ENCODE measurements at regions not wholly inside any gene's neighbourhood (a gene's known extent, or its start where the extent isn't known, plus 50 kb on each side); places are given as distances from the start of the nearest gene placed in this dataset.

DNA sequence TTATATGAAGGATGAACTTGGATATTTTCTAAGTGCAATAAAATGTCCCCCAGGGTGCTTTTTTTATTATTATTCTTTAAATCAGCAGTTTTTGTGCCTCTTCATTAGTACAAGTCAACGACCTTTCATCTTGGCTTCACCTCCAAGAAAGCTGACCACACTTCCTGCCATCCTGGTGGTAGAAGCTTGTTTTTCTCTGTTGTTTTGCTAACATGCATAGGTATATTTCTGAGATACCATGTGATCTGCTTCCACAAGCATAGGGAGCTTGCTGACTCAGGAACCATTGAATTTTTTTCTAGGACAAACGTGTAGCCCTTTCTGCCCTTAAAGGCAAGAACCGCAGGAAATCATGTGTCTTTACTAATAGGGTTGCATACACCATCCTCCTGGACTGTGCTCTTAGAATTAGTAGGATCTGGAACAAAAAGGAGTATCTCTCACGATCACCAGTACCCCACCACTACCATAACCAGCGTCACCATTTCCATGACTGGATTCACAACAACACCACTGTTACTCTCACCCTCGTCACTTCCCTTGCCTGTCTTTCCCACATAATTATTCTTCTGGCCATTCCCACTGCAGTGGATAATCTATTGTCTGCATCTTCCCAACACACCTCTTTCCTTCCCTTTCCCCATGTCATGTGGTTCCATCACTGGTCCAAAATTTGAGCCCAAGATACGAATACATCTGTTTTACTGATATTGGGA lies 207.1 kb downstream of the MAFB start:
- DNase-seq (no peak), ATAC-seq (no peak)
- H3K9me3 ChIP-seq: no peaks in the 10 kb centered on the region
- no peaks in the 10 kb centered on the region for H3K4me1 ChIP-seq
- 73% methylated on average over 7 of the region's 7 CpGs for WGBS, 2 donors
- H3K27ac ChIP-seq: no peak overlapping the region
- TF ChIP-seq, protein P1, sequence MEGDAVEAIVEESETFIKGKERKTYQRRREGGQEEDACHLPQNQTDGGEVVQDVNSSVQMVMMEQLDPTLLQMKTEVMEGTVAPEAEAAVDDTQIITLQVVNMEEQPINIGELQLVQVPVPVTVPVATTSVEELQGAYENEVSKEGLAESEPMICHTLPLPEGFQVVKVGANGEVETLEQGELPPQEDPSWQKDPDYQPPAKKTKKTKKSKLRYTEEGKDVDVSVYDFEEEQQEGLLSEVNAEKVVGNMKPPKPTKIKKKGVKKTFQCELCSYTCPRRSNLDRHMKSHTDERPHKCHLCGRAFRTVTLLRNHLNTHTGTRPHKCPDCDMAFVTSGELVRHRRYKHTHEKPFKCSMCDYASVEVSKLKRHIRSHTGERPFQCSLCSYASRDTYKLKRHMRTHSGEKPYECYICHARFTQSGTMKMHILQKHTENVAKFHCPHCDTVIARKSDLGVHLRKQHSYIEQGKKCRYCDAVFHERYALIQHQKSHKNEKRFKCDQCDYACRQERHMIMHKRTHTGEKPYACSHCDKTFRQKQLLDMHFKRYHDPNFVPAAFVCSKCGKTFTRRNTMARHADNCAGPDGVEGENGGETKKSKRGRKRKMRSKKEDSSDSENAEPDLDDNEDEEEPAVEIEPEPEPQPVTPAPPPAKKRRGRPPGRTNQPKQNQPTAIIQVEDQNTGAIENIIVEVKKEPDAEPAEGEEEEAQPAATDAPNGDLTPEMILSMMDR (IDR thresholded peaks at IDR 0.05): no peak
- no peak for TF ChIP-seq POLR2A (IDR thresholded peaks at IDR 0.05)
- H3K4me3 ChIP-seq: no peak overlapping the region
- intact Hi-C loops (cut with DNase I): no loop called here
- H3K36me3 ChIP-seq (replicated peaks in 1 of 2; ENCODE audit: insufficient read depth in 1 of 2, low read depth in 2 of 2): no peaks in the 10 kb centered on the region
- H3K27me3 ChIP-seq: no peaks in the 10 kb centered on the region

DNA sequence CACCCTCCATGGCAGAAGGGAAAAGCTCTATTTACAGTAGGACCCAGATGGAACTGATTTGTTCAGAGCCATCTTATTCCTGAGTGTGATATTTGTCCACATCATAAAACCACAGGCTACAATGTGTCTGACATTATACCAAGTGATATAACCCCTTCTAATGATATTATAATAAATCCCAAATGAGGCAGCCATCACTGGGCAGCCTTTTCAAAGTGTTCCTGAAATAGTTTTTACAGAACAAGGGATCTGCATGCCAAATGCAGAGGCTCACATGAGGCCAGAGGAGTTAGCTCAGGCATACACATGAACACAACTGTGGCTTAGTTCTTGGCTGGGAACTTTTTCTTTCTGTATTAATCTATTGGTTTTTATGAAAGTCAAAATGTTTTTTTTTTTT lies 207.7 kb downstream of the MAFB start:
- no peak overlapping the region for H3K27ac ChIP-seq
- intact Hi-C loops (cut with DNase I): no loop called here
- DNase-seq: no peak
- no peaks in the 10 kb centered on the region for H3K27me3 ChIP-seq
- H3K4me1 ChIP-seq: no peaks in the 10 kb centered on the region
- H3K36me3 ChIP-seq (replicated peaks in 1 of 2; ENCODE audit: insufficient read depth in 1 of 2, low read depth in 2 of 2): no peaks in the 10 kb centered on the region
- H3K9me3 ChIP-seq: no peaks in the 10 kb centered on the region
- no peak overlapping the region for H3K4me3 ChIP-seq
- ATAC-seq: no peak
- TF ChIP-seq, protein P1 (IDR thresholded peaks at IDR 0.05): no peak
- TF ChIP-seq POLR2A (IDR thresholded peaks at IDR 0.05): no peak

DNA sequence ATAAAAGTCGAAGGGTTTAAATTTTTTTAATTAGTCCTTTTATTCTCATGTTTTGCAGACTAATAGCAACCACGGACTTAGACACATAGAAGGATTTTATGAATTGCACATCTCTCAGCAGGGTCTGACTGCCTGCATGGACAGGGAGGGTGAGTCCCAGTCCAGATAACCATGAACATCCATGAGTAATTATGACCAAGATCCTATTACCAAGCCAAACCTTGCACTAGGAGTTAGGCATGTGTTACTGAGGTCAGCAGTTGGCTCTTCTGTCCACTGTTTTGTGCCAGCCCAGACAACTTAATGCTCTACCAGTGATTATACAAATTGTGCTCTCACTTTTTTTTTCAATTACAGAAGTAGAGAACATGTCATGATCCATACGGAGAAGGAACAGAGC lies 211.2 kb downstream of the MAFB start:
- Histone ChIP-seq H3K9me3 (no peaks in the 10 kb centered on the region), H3K36me3 (replicated peaks in 1 of 2; ENCODE audit: insufficient read depth in 1 of 2, low read depth in 2 of 2) (no peaks in the 10 kb centered on the region), H3K4me1 (no peaks in the 10 kb centered on the region), H3K27ac (no peak overlapping the region), H3K27me3 (no peaks in the 10 kb centered on the region), H3K4me3 (no peak overlapping the region)
- TF ChIP-seq, protein P1 (IDR thresholded peaks at IDR 0.05): no peak
- no peak for TF ChIP-seq POLR2A (IDR thresholded peaks at IDR 0.05)
- ATAC-seq: no peak
- DNase-seq: no peak
- intact Hi-C loops (cut with DNase I): no loop called here
- WGBS, 2 donors: 67 to 74% methylated on average over 3 of the region's 3 CpGs

DNA sequence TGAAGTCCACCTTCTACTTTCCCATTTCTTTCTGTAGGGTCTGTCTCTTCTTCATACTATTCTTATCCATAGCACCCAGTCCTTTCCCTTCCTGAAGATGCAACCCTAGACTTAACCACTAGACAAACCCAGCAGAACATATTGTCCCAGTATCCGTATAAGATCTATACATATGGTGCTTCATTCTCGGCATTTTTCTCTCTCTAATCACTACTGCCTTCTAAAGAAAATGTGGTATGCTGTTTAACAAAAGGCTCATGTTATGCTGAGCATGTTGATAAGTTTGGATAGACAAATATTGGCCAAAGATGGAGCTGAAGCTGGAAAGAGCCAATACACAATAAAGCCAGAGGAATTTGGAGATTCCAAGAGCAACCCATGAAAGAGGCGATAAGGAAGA lies 212.6 kb downstream of the MAFB start:
- Histone ChIP-seq H3K4me3 (no peak overlapping the region), H3K4me1 (no peaks in the 10 kb centered on the region), H3K36me3 (replicated peaks in 1 of 2; ENCODE audit: insufficient read depth in 1 of 2, low read depth in 2 of 2) (no peaks in the 10 kb centered on the region), H3K9me3 (no peaks in the 10 kb centered on the region), H3K27me3 (no peaks in the 10 kb centered on the region), H3K27ac (no peak overlapping the region)
- no peak for TF ChIP-seq POLR2A (IDR thresholded peaks at IDR 0.05)
- TF ChIP-seq, protein P1 (IDR thresholded peaks at IDR 0.05): no peak
- ATAC-seq (no peak), DNase-seq (no peak)
- intact Hi-C loops (cut with DNase I): no loop called here
- WGBS, 2 donors: 59 to 72% methylated on average over 3 of the region's 3 CpGs

DNA sequence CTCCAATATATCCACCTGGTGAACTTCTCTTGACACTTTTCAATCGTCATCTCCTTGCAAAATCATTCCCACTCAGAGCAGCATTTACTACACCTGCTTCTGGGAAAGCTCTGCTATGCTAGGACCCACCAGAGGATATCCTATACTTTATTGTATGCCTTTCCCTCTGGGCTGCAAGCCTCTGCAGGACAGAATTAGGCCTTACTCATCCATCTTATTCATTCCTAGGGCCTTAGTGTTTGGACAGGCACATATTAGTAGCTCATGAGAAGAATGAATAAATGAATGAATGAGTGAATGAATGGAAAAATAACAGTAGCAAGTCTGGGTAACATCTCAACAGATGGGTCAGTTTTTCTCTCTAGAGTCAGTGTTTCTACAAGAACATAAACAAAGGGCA lies 216.1 kb downstream of the MAFB start:
- Histone ChIP-seq H3K27me3 (no peaks in the 10 kb centered on the region), H3K27ac (no peak overlapping the region), H3K9me3 (no peaks in the 10 kb centered on the region), H3K4me3 (no peak overlapping the region), H3K36me3 (replicated peaks in 1 of 2; ENCODE audit: insufficient read depth in 1 of 2, low read depth in 2 of 2) (no peaks in the 10 kb centered on the region), H3K4me1 (no peaks in the 10 kb centered on the region)
- ATAC-seq: no peak
- no peak for TF ChIP-seq POLR2A (IDR thresholded peaks at IDR 0.05)
- TF ChIP-seq, protein P1 (IDR thresholded peaks at IDR 0.05): no peak
- intact Hi-C loops (cut with DNase I): no loop called here
- WGBS, 2 donors: 43 to 45% methylated on average over 1 of the region's 1 CpG
- no peak for DNase-seq

All from body of pancreas (tissue), 4 donors.